GM10248 (cell line): ENCODE measurements at regions not wholly inside any gene's neighbourhood (a gene's known extent, or its start where the extent isn't known, plus 50 kb on each side); places are given as distances from the start of the nearest gene placed in this dataset.

ENCODE experiments used
- CTCF ChIA-PET: fragments of 300-600 bp; sonication (Branson Sonifier 250); formaldehyde crosslinking; extraction: SDS; loops from one replicate; lab custom pipeline; 2021; ENCODE audit warnings: antibody characterized with exemption; lab: Yijun Ruan, JAX
- POLR2A ChIA-PET: fragments of 350-650 bp; sonication (Branson Sonifier 250); formaldehyde crosslinking; extraction: SDS; loops from one replicate; lab custom pipeline; 2020; ENCODE audit warnings: antibody characterized with exemption; lab: Yijun Ruan, JAX
- DNase-seq: peaks from one replicate; pipeline ENCODE4 v3.0.0; 2012; ENCODE audit errors: extremely low spot score
- CTCF ChIP-seq: IDR thresholded peaks from 2 replicates; pipeline ENCODE4 v1.5.1; 2012; ENCODE audit warnings: mild to moderate bottlenecking, low read depth; ENCODE audit errors: extremely low read depth, missing control alignments, control extremely low read depth

DNA sequence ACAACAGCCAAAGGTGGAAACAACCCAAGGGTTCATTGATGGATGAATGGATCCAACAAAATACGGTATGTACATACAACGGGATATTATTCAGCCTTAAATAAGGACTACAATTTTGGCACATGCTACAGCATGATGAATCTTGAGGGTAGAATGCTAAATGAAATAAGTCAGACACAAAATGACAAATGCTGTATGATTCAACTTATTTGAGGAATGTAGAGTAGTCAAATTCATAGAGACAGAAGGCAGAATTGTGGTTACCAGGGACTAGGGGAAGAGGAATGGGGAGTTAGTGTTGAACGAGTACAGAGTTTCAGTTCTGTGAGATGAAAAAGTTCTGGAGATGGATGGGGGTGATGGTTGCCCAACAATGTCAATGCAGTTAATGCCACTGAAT lies 118.0 kb upstream of the PAXBP1 start:
- no peak for DNase-seq
- ChIA-PET CTCF (no interaction called here), POLR2A (no interaction called here)

DNA sequence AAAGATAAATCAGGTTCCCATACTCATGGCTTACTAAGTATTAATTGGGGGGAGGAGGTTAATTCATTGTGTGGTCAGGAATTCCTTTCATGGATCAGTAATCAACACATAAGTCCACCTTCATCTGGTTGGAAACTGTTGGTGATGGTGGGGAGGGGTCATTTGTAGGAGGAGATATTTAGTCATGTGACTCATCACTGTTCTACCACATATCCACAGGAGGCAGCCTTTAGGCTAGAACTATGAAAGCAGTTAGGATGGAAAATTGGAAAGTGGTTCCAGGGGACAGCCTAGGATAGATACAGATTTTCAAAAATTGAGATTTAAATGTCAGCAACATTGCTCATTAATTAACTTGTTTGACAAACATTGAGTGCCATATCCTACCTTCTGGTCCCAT lies 122.8 kb upstream of the PAXBP1 start:
- no peak for DNase-seq
- ChIA-PET POLR2A (no interaction called here), CTCF (interaction anchor here (1.6 kb wide), 1 partner anchor 46 kb away, joined by 6 read pairs; no protein-coding TSS in a partner anchor)
- TF ChIP-seq CTCF = no peak

More for the DNA sequence above, 118.0 kb upstream of the PAXBP1 start:
- no peak for TF ChIP-seq CTCF

DNA sequence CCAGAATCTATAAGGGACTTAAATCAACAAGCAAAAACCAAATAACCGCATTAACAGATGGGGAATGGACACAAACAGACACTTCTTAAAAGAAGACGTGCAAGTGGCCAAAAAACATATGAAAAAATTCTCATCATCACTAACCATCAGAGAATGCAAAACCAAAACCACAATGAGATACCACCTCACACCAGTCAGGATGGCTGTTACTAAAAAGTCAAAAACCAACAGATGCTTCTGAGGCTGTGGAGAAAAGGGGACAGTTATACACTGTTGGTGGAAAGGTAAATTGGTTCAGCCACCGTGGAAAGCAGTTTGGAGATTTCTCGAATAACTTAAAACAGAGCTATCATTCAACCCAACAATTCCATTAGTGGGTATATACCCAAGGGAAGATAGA lies 124.9 kb upstream of the OLIG2 start:
- ChIA-PET POLR2A (no interaction called here), CTCF (interaction anchor here (1.2 kb wide), 1 partner anchor 22 kb away, joined by 3 read pairs; no protein-coding TSS in a partner anchor)
- no peak for DNase-seq
- TF ChIP-seq CTCF = no peak

- no peak for DNase-seq
- ChIA-PET CTCF (interaction anchor here (1.2 kb wide), 1 partner anchor 8 kb away, joined by 5 read pairs; no protein-coding TSS in a partner anchor), POLR2A (no interaction called here)
- TF ChIP-seq CTCF = no peak
Observed at GRCh38 chr21:32907521-32907920, 118.2 kb upstream of the OLIG2 start.

DNA sequence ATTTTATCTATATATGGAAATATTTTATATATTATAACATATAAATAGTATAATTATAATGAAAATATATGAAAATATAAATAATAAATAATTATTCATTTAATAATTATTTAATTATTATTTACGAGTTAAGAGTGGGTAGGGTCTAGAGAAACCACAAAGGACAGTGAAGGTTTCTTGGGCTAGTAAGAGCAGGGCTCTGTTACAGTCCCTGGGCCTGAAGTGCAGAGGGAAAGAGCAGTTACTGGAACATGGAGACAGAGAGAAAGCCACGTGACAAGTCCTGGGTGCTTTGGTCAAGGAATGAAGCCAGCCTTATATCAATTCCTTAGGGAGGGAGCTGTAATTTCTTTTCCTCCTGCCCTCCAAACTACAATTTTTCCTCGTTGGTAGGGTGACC lies 117.2 kb upstream of the OLIG2 start:
- no peak for TF ChIP-seq CTCF
- ChIA-PET POLR2A (no interaction called here), CTCF (no interaction called here)
- DNase-seq = no peak

DNA sequence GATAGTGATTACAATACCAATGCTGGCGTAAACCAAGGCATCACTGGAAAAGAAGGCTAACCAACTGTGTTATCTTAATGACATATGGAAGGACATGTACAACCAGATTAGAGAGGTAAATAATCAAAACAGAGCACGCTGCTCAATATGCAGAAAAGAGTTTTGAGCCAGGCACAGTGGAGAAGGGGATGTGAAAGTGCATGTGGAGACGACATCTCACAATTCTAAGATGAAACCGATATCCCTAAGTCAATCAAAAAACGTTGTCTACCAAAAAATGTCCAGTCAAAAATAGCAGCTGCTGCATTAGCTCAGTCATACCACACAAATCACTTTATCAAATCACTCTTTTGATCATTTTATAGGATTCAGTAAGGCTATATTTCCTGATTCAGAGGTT lies 116.3 kb upstream of the OLIG2 start:
- DNase-seq = no peak
- ChIA-PET CTCF (interaction anchor here (4.2 kb wide), 1 partner anchor 31 kb away, joined by 16 read pairs; no protein-coding TSS in a partner anchor), POLR2A (no interaction called here)
- TF ChIP-seq CTCF = no peak
